HepG2 (cell line): ENCODE measurements at regions not wholly inside any gene's neighbourhood (a gene's known extent, or its start where the extent isn't known, plus 50 kb on each side); places are given as distances from the start of the nearest gene placed in this dataset.

Source experiments
- KLF11 ChIP-seq: IDR thresholded peaks from 2 replicates; pipeline ENCODE4 v1.6.1; 2016; ENCODE audit warnings: missing compliant biosample characterization
- TF ChIP-seq, protein P1 (sequence below): sonication (generic); formaldehyde crosslinking; IDR thresholded peaks from 2 replicates; pipeline ENCODE4 v1.5.0; 2020; ENCODE audit warnings: mild to moderate bottlenecking, missing genetic modification reagents, moderate library complexity

DNA sequence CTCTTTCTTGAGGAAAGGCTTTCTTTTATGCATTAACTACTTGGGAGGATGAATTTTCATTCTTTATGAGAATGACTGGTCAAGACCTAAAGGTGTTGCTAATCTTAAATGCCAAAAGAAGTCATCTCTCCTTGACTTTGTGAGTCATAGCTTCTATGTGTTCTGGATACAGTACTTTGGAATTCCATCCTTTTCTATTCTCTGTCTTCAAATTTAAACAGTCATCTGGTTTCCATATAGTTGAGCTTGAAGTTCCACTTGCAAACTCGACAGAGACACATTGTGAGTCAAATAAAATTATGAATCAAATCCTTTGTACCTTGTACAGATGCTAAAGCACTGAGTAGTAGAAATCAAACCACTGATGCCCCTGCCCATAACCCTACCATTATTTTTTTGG is 271.9 kb upstream of the PMFBP1 start:
- no peak for TF ChIP-seq KLF11 (CRISPR knock-in tag)
- TF ChIP-seq, protein P1, sequence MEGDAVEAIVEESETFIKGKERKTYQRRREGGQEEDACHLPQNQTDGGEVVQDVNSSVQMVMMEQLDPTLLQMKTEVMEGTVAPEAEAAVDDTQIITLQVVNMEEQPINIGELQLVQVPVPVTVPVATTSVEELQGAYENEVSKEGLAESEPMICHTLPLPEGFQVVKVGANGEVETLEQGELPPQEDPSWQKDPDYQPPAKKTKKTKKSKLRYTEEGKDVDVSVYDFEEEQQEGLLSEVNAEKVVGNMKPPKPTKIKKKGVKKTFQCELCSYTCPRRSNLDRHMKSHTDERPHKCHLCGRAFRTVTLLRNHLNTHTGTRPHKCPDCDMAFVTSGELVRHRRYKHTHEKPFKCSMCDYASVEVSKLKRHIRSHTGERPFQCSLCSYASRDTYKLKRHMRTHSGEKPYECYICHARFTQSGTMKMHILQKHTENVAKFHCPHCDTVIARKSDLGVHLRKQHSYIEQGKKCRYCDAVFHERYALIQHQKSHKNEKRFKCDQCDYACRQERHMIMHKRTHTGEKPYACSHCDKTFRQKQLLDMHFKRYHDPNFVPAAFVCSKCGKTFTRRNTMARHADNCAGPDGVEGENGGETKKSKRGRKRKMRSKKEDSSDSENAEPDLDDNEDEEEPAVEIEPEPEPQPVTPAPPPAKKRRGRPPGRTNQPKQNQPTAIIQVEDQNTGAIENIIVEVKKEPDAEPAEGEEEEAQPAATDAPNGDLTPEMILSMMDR = no peak
